ENCODE measurements at regions not wholly inside any gene's neighbourhood (a gene's known extent, or its start where the extent isn't known, plus 50 kb on each side); places are given as distances from the start of the nearest gene placed in this dataset.

DNA sequence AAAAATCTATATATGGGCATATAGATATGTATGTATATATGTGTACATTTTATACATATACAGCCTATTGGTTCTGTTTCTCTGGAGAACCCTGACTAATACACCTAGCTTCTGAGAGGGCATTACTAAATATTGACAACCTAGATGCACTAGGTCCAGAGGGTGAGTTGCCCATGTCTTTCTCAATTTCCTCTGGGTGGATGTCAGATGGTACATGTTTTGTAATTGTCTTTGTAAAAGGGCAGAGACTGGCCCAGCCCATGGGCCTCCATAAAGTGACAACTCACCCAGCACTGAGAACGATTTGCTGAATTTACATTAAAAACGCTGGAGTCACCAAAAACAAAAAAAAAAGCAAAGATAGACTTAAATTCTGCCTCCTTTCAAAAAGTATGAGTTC is 198.5 kb upstream of the FAM241A start:
- TF ChIP-seq CTCF (IDR thresholded peaks at IDR 0.05), result no peak

DNA sequence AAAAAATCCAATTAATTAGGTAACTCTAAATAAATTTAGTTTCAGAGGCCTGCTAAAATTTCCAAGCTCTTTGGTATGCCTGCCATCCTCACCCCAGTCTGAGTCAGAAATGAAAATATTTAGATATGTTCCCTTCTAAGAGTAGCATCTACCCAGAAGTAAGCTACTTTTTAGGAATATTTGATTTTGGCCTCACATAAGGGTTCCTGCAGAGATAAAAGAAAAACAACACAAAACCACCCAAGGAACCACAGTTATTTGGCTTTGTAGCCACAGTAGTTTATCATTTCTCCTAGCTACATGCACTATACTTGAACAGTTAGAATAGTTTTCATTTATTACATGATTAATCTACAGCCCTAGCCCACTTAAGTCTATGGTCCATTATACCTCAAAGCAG is 192.6 kb upstream of the FAM241A start:
- TF ChIP-seq CTCF (IDR thresholded peaks at IDR 0.05) (no peak), ZFX (IDR thresholded peaks at IDR 0.05; ENCODE audit: borderline replicate concordance) (no peak)
- no peak overlapping the region for H3K27ac ChIP-seq

More for the DNA sequence above, 198.5 kb upstream of the FAM241A start:
- no peak overlapping the region for H3K27ac ChIP-seq

- H3K27ac ChIP-seq, result no peak overlapping the region
- TF ChIP-seq CTCF (IDR thresholded peaks at IDR 0.05) (no peak), ZFX (IDR thresholded peaks at IDR 0.05; ENCODE audit: borderline replicate concordance) (no peak)
Measured at GRCh38 chr4:111954550-111954949, 190.7 kb upstream of the FAM241A start.

DNA sequence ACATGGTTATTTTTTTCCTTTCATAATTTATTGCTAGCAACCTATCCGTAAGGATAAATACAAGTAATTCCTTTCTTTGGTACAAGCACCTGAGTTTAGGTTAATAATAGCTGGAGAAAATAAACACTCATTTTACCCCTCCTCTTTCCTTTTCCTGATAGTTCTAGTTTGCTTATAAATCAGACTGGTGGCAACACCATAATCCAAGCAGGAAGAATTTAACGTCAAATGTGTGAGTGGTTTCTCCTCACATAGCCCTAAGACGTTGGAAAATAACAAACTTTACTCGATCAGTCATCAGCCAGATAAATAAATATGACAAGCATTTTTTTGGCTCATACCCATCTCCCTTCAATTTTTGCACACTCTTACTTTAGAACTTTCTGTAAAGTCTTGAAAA is 190.3 kb upstream of the FAM241A start:
- H3K27ac ChIP-seq, result no peak overlapping the region
- TF ChIP-seq ZFX (IDR thresholded peaks at IDR 0.05; ENCODE audit: borderline replicate concordance) (no peak), CTCF (IDR thresholded peaks at IDR 0.05) (no peak)

- TF ChIP-seq ZFX (IDR thresholded peaks at IDR 0.05; ENCODE audit: borderline replicate concordance) (no peak), CTCF (IDR thresholded peaks at IDR 0.05) (no peak)
- no peak overlapping the region for H3K27ac ChIP-seq
Measured at GRCh38 chr4:111957116-111957515, 188.1 kb upstream of the FAM241A start.

GRCh38 chr4:111957997-111958396 is 187.3 kb upstream of the FAM241A start:
- TF ChIP-seq CTCF (IDR thresholded peaks at IDR 0.05) (no peak), ZFX (IDR thresholded peaks at IDR 0.05; ENCODE audit: borderline replicate concordance) (no peak)
- peak overlapping the region; percentile 44 for H3K27ac ChIP-seq

DNA sequence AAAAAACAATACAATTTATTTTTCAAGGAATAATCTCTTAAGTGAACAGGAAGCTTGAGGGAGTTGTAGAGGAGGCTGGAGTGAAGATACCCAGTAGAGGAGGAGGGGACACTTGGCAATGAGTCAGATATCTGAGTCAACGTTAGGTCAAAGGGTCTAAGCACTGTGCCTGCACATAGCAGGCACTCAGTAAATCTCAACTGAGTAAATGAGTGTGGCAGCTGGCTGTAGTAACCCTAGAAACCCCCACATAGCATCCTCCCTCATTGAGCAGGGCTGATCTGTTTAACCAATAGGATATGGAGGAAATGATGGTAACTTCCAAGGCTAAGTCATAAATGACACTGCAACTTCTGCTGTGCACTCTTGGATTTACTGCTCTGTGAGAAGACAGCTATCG is 186.0 kb upstream of the FAM241A start:
- TF ChIP-seq CTCF (IDR thresholded peaks at IDR 0.05) (no peak), ZFX (IDR thresholded peaks at IDR 0.05; ENCODE audit: borderline replicate concordance) (no peak)
- H3K27ac ChIP-seq, result no peak overlapping the region
